ENCODE measurements at regions not wholly inside any gene's neighbourhood (a gene's known extent, or its start where the extent isn't known, plus 50 kb on each side); places are given as distances from the start of the nearest gene placed in this dataset.

- Histone ChIP-seq H4K91ac (replicated peaks; ENCODE audit: insufficient read length, low read length) (no peak overlapping the region), H2BK5ac (ENCODE audit: low read depth, low read length) (no peak overlapping the region), H3K9ac (replicated peaks in 1 of 4; ENCODE audit: extremely low read depth in 1 of 4, low read depth in 3 of 4, low read length in 3 of 4) (no peak overlapping the region), H2BK20ac (ENCODE audit: low read length) (no peak overlapping the region), H3K23ac (ENCODE audit: insufficient read length) (no peak overlapping the region), H3K4me2 (ENCODE audit: insufficient read depth in 1 of 2, low read depth in 2 of 2, low read length in 2 of 2) (no peak overlapping the region), H4K8ac (ENCODE audit: extremely low read depth, insufficient read depth, low read length) (no peak overlapping the region), H2BK12ac (ENCODE audit: low read depth, low read length) (no peak overlapping the region), H3K9me3 (ENCODE audit: insufficient read depth in 2 of 2, low read depth in 1 of 2, low read length in 1 of 2) (no peaks in the 10 kb centered on the region), H3K4ac (replicated peaks; ENCODE audit: insufficient read length, low read depth, low read length) (no peak overlapping the region), H3K14ac (ENCODE audit: insufficient read length) (no peak overlapping the region), H3K23me2 (ENCODE audit: low read depth, low read length) (no peaks in the 10 kb centered on the region; the same call in 1 of the 2 replicates), H3K27ac (ENCODE audit: low read depth, low read length) (no peak overlapping the region), H2AK5ac (ENCODE audit: low read depth, low read length) (no peak overlapping the region), H3K79me1 (ENCODE audit: low read depth, low read length) (no peaks in the 10 kb centered on the region), H3K79me2 (ENCODE audit: control insufficient read depth in 1 of 2, insufficient read depth in 2 of 2, low read length in 2 of 2) (no peaks in the 10 kb centered on the region), H3K4me3 (ENCODE audit: extremely low read depth in 1 of 4, insufficient read depth in 2 of 4, low read depth in 3 of 4, low read length in 4 of 4) (no peak overlapping the region), H3K18ac (ENCODE audit: extremely low read depth, low read length) (no peak overlapping the region), H3K56ac (replicated peaks; ENCODE audit: insufficient read length, low read depth, low read length) (no peak overlapping the region), H3K36me3 (ENCODE audit: control insufficient read depth in 2 of 4, insufficient read depth in 4 of 4, low read length in 3 of 4) (no peaks in the 10 kb centered on the region), H2AFZ (ENCODE audit: low read length) (no peak overlapping the region), H3K4me1 (replicated peaks in 1 of 4; ENCODE audit: control insufficient read depth in 3 of 4, insufficient read depth in 4 of 4, low read length in 3 of 4) (no peaks in the 10 kb centered on the region), H2BK120ac (replicated peaks; ENCODE audit: low read depth, low read length) (no peak overlapping the region), H4K5ac (ENCODE audit: insufficient read length, low read depth, low read length) (no peak overlapping the region), H3K27me3 (replicated peaks in 1 of 4; ENCODE audit: control insufficient read depth in 3 of 4, extremely low read depth in 1 of 4, insufficient read depth in 3 of 4, low read length in 3 of 4) (no peaks in the 10 kb centered on the region; a peak in 1 of 7 replicates), H2BK15ac (ENCODE audit: low read length) (no peak overlapping the region), H4K20me1 (replicated peaks in 1 of 2; ENCODE audit: control insufficient read depth in 1 of 2, insufficient read depth in 2 of 2, low read length in 2 of 2) (no peaks in the 10 kb centered on the region)
- FAIRE-seq, result no peak
- WGBS, 2 experiments (ENCODE audit: extremely low coverage in 1 of 2, insufficient coverage in 1 of 2, insufficient read length in 1 of 2, insufficient replicate concordance in 2 of 2, low coverage in 1 of 2, low lambda C conversion rate in 2 of 2, missing lambda C conversion rate in 1 of 2), result 78% methylated on average over 4 of the region's 4 CpGs; no CpG with 5 or more reads in 1 of the 2 experiments
- ChIA-PET POLR2A (ENCODE audit: partially characterized antibody) (no interaction called here), CTCF (ENCODE audit: partially characterized antibody) (no interaction called here)
- TF ChIP-seq SIRT6 (IDR thresholded peaks at IDR 0.05; ENCODE audit: low read length) (no peak), CEBPB (IDR thresholded peaks at IDR 0.05; ENCODE audit: low read depth, low read length) (0 out of 2 replicates have a peak, but pooled peaks have one; percentile 30)
- no peak for DNase-seq (ENCODE audit: low read depth in 1 of 2, low spot score in 2 of 2)
Measured at GRCh38 chr2:192885569-192886160, 690.9 kb upstream of the TMEFF2 start.
